Effector memory CD4-positive, alpha-beta T cell (primary cell): ENCODE measurements at regions not wholly inside any gene's neighbourhood (a gene's known extent, or its start where the extent isn't known, plus 50 kb on each side); places are given as distances from the start of the nearest gene placed in this dataset.

Experiments
- DNase-seq, 3 donors: peaks; one replicate each; pipeline ENCODE4 v3.0.0-alpha.2; 2020
- H3K27ac ChIP-seq: 2 replicates; pipeline ENCODE4 v1.7.0; 2013; ENCODE audit warnings: mild to moderate bottlenecking, low read length, moderate library complexity; ENCODE audit not compliant: insufficient read depth, poor library complexity, severe bottlenecking
- H3K27me3 ChIP-seq: replicated peaks from 2 replicates; pipeline ENCODE4 v1.7.0; 2013; ENCODE audit warnings: mild to moderate bottlenecking, low read length; ENCODE audit not compliant: insufficient read depth, control insufficient read depth, poor library complexity, severe bottlenecking
- H3K36me3 ChIP-seq: 2 replicates; pipeline ENCODE4 v1.7.0; 2013; ENCODE audit warnings: mild to moderate bottlenecking, low read length, moderate library complexity; ENCODE audit not compliant: control insufficient read depth, insufficient read depth
- H3K4me1 ChIP-seq: 2 replicates; pipeline ENCODE4 v1.7.0; 2013; ENCODE audit warnings: low read length, mild to moderate bottlenecking; ENCODE audit not compliant: control insufficient read depth, insufficient read depth, poor library complexity, severe bottlenecking
- H3K4me3 ChIP-seq: 2 replicates; pipeline ENCODE4 v1.7.0; 2013; ENCODE audit warnings: low read length, low read depth, mild to moderate bottlenecking; ENCODE audit not compliant: insufficient read depth, poor library complexity, severe bottlenecking
- H3K9me3 ChIP-seq: 2 replicates; pipeline ENCODE4 v1.7.0; 2013; ENCODE audit warnings: mild to moderate bottlenecking, low read length, moderate library complexity; ENCODE audit not compliant: control insufficient read depth

GRCh38 chr12:59916988-59917387 is 321.2 kb downstream of the SLC16A7 start:
- DNase-seq: no peak
- Histone ChIP-seq H3K4me1 (no peaks in the 10 kb centered on the region), H3K27ac (no peak overlapping the region), H3K9me3 (no peaks in the 10 kb centered on the region), H3K4me3 (no peak overlapping the region), H3K27me3 (no peaks in the 10 kb centered on the region), H3K36me3 (no peaks in the 10 kb centered on the region)

- no peaks in the 10 kb centered on the region for H3K9me3 ChIP-seq
- H3K4me3 ChIP-seq: no peak overlapping the region
- H3K27ac ChIP-seq: no peak overlapping the region
- H3K4me1 ChIP-seq: no peaks in the 10 kb centered on the region
- H3K27me3 ChIP-seq: no peaks in the 10 kb centered on the region
- H3K36me3 ChIP-seq: no peaks in the 10 kb centered on the region
- DNase-seq: no peak
Observed at GRCh38 chr12:59927032-59927431, 331.2 kb downstream of the SLC16A7 start.

GRCh38 chr12:59928416-59928815 is 332.6 kb downstream of the SLC16A7 start:
- no peaks in the 10 kb centered on the region for H3K9me3 ChIP-seq
- H3K27me3 ChIP-seq: no peaks in the 10 kb centered on the region
- no peaks in the 10 kb centered on the region for H3K36me3 ChIP-seq
- no peaks in the 10 kb centered on the region for H3K4me1 ChIP-seq
- H3K4me3 ChIP-seq: no peak overlapping the region
- H3K27ac ChIP-seq: no peak overlapping the region
- no peak for DNase-seq

GRCh38 chr12:59929110-59929509 is 333.3 kb downstream of the SLC16A7 start:
- Histone ChIP-seq H3K9me3 (no peaks in the 10 kb centered on the region), H3K27ac (no peak overlapping the region), H3K4me3 (no peak overlapping the region), H3K4me1 (no peaks in the 10 kb centered on the region), H3K27me3 (no peaks in the 10 kb centered on the region), H3K36me3 (no peaks in the 10 kb centered on the region)
- DNase-seq: no peak

GRCh38 chr12:59934486-59934885 is 338.7 kb downstream of the SLC16A7 start:
- DNase-seq: no peak
- Histone ChIP-seq H3K36me3 (no peaks in the 10 kb centered on the region), H3K9me3 (no peaks in the 10 kb centered on the region), H3K27me3 (no peaks in the 10 kb centered on the region), H3K27ac (no peak overlapping the region), H3K4me3 (no peak overlapping the region), H3K4me1 (no peaks in the 10 kb centered on the region)

GRCh38 chr12:59936534-59936933 is 340.7 kb downstream of the SLC16A7 start:
- Histone ChIP-seq H3K36me3 (no peaks in the 10 kb centered on the region), H3K4me1 (no peaks in the 10 kb centered on the region), H3K27me3 (no peaks in the 10 kb centered on the region), H3K9me3 (no peaks in the 10 kb centered on the region), H3K4me3 (no peak overlapping the region), H3K27ac (no peak overlapping the region)
- DNase-seq: no peak

- H3K9me3 ChIP-seq: no peaks in the 10 kb centered on the region
- no peak for DNase-seq
- no peak overlapping the region for H3K27ac ChIP-seq
- no peaks in the 10 kb centered on the region for H3K36me3 ChIP-seq
- no peaks in the 10 kb centered on the region for H3K4me1 ChIP-seq
- no peaks in the 10 kb centered on the region for H3K27me3 ChIP-seq
- no peak overlapping the region for H3K4me3 ChIP-seq
Observed at GRCh38 chr12:59937148-59937547, 341.3 kb downstream of the SLC16A7 start.

- Histone ChIP-seq H3K27ac (no peak overlapping the region), H3K36me3 (no peaks in the 10 kb centered on the region), H3K4me1 (no peaks in the 10 kb centered on the region), H3K4me3 (no peak overlapping the region), H3K9me3 (no peaks in the 10 kb centered on the region), H3K27me3 (no peaks in the 10 kb centered on the region)
- DNase-seq: no peak
Observed at GRCh38 chr12:59938190-59938962, 342.5 kb downstream of the SLC16A7 start.

- Histone ChIP-seq H3K36me3 (no peaks in the 10 kb centered on the region), H3K4me1 (no peaks in the 10 kb centered on the region), H3K4me3 (no peak overlapping the region), H3K27ac (no peak overlapping the region), H3K9me3 (no peaks in the 10 kb centered on the region), H3K27me3 (no peaks in the 10 kb centered on the region)
- DNase-seq: no peak
Observed at GRCh38 chr12:59940631-59941342, 345.0 kb downstream of the SLC16A7 start.

GRCh38 chr12:59941461-59941860 is 345.6 kb downstream of the SLC16A7 start:
- no peak overlapping the region for H3K27ac ChIP-seq
- no peaks in the 10 kb centered on the region for H3K27me3 ChIP-seq
- H3K9me3 ChIP-seq: no peaks in the 10 kb centered on the region
- no peaks in the 10 kb centered on the region for H3K36me3 ChIP-seq
- H3K4me3 ChIP-seq: no peak overlapping the region
- DNase-seq: no peak
- H3K4me1 ChIP-seq: no peaks in the 10 kb centered on the region
